GM12891 (cell line): ENCODE measurements at regions not wholly inside any gene's neighbourhood (a gene's known extent, or its start where the extent isn't known, plus 50 kb on each side); places are given as distances from the start of the nearest gene placed in this dataset.
"Not testable (repeated sequence)": the region's sequence is repeated elsewhere in the genome, so short reads cannot be mapped to it uniquely, and the experiment has no call there.

Source experiments
- DNase-seq: peaks from one replicate; pipeline ENCODE4 v3.0.0; 2011; ENCODE audit warnings: low spot score; ENCODE audit not compliant: insufficient read length
- FAIRE-seq: peaks from 2 replicates; lab custom pipeline; 2011; peaks lifted over from hg19 to GRCh38; lab: Jason Lieb, UNC
- PAX5 ChIP-seq: IDR thresholded peaks from 2 replicates; pipeline ENCODE4 v1.6.1; 2011; ENCODE audit warnings: low read length, moderate library complexity, mild to moderate bottlenecking; ENCODE audit not compliant: insufficient read depth, severe bottlenecking
- POLR2A ChIP-seq: IDR thresholded peaks from 2 replicates; pipeline ENCODE4 v1.6.1; 2011; ENCODE audit warnings: low read depth, low read length, control low read depth
- POLR2AphosphoS5 ChIP-seq: IDR thresholded peaks from 2 replicates; pipeline ENCODE4 v1.6.1; 2011; ENCODE audit warnings: low read depth, low read length, control low read depth
- POU2F2 ChIP-seq: IDR thresholded peaks from 2 replicates; pipeline ENCODE4 v1.6.1; 2011; ENCODE audit warnings: low read depth, mild to moderate bottlenecking, control low read depth, low read length, moderate library complexity
- SPI1 ChIP-seq: IDR thresholded peaks from 2 replicates; pipeline ENCODE4 v1.6.1; 2011; ENCODE audit warnings: low read depth, low read length, control low read depth
- TAF1 ChIP-seq: IDR thresholded peaks from 2 replicates; pipeline ENCODE4 v1.6.1; 2011; ENCODE audit warnings: low read depth, low read length, control low read depth

DNA sequence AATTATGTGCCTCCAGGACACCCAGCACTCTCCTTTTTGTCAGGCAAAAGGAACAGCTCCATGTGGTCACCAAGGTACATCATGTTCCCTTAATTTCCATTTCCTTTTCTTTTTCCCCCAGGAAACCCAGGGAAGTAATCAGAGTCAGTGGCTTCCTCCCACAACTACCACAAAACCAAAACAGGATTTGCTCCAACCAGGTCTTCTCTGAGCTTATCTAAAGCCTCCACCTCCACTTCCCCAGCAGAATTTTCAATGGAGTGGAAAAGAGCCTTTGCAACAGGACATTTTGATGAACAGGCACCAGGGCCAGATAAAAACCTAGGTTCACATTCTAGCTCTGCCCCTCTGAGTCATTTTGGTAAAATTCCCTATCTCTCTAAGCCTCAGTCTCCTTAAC lies 154.3 kb downstream of the NR2F2 start:
- FAIRE-seq = no peak
- TF ChIP-seq SPI1 (no peak), POLR2AphosphoS5 (no peak), TAF1 (no peak), POLR2A (no peak), POU2F2 (no peak)
- DNase-seq = no peak

DNA sequence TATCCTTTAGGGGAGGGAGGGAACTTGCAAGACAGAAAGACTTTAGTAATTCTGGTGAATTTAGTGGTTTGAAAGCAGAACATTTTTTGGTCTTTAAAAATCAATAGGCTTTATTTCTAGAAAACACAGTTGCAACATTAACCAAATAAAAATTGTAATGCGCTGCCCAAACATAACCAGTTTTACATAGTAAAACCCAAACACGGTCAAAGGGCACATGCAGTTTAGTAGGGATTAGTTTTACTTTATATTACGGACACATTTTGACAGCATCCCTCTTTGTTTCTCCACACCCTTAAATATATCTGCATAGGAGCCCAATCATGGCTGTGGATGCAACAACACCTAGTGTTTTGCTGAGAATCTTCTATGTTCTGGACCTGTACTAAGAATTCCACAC lies 156.7 kb downstream of the NR2F2 start:
- FAIRE-seq (no peak), DNase-seq (no peak)
- no peak for TF ChIP-seq POLR2AphosphoS5

DNA sequence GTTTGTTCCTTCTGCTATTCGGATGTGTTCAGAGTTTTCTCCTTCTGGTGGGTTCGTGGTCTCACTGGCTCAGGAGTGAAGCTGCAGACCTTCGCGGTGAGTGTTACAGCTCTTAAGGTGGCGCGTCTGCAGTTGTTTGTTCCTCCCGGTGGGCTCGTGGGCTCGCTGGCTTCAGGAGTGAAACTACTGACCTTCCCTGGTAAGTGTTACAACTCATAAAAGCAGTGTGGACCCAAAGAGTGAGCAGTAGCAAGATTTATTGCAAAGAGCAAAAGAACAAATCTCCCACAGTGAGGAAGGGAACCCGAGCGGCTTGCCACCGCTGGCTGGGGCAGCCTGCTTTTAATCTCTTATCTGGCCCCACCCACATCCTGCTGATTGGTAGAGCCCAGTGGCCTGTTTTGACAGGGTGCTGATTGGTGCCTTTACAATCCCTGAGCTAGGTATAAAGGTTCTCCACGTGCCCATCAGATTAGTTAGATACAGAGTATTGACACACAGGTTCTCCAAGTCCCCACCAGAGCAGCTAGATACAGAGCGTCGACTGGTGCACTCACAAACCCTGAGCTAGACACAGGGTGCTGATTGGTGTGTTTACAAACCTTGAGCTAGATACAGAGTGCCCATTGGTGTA lies 160.7 kb downstream of the NR2F2 start:
- DNase-seq, FAIRE-seq: not testable (repeated sequence)

DNA sequence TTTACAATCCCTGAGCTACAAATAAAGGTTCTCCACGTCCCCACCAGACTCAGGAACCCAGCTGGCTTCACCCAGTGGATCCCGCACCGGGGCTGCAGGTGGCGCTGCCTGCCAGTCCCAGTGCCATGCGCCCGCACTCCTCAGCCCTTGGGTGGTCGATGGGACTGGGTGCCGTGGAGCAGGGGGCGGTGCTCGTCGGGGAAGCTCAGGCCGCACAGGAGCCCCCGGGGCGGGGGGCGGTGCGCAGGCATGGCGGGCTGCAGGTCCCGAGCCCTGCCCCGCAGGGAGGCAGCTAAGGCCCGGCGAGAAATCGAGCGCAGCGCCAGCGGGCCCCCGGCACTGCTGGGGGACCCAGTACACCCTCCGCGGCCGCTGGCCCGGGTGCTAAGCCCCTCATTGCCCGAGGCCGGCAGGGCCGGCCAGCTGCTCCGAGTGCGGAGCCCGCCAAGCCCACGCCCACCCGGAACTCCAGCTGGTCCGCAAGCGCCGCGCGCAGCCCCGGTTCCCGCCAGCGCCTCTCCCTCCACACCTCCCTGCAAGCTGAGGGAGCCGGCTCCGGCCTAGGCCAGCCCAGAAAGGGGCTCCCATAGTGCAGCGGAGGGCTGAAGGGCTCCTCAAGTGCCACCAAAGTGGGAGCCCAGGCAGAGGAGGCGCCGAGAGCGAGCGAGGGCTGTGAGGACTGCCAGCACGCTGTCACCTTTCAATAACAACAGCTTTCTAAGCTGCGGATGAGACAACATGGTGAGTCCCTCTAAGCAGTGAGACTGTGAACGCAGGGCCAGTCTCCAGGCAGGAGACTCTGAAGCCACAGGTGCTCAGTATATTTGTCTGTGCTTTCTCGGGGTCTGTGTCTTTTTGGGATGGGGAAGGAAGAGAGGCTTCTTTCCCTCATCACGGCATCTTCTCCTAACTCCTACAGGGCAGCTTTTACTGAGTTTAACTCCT lies 161.5 kb downstream of the NR2F2 start:
- FAIRE-seq = not testable (repeated sequence)

DNA sequence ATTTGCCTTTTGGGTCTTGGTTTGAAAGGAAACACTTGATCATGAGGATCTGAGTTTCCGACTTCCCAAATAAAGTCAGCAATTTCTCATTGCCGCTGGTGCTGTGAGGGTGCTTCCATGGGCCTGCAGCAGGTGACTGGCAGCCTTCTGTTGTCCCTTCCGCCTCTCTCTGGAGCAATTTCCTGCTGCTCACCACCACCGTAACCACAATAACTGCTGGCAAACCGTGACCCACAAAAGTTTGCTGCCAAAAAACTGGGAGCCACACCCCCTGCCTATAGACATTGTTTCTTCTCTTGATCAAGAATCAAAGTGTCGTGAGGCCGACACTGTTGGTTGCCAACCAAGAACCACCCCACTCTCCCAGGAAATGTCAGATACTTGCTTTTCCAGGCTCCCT lies 164.0 kb downstream of the NR2F2 start:
- TF ChIP-seq POLR2AphosphoS5 (no peak), PAX5 (no peak), SPI1 (no peak), TAF1 (no peak), POU2F2 (no peak), POLR2A (no peak)
- no peak for FAIRE-seq
- no peak for DNase-seq

More for the DNA sequence above, 161.5 kb downstream of the NR2F2 start:
- not testable (repeated sequence) for DNase-seq

DNA sequence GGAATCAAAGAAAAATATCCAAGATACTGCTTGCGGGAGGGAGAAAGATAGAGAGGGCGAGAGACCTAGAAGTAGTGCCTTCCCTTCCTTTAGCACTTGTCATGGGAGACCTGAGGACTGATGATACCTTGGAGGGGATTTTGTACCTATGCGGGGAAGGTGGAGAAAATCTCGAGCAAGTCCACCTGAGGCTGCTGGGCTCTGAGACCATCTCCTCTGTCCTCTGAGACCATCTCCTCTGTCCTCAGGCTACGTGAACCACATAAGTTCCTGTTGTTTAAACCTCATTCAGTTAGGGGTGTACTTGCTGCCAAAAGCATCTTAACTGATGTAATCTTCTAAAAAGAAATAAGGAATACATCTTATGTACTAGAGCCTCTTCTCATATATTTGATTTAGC lies 164.9 kb downstream of the NR2F2 start:
- TF ChIP-seq TAF1 (no peak), POLR2AphosphoS5 (no peak), POLR2A (no peak), SPI1 (no peak), PAX5 (no peak), POU2F2 (no peak)
- FAIRE-seq = no peak
- DNase-seq = no peak

DNA sequence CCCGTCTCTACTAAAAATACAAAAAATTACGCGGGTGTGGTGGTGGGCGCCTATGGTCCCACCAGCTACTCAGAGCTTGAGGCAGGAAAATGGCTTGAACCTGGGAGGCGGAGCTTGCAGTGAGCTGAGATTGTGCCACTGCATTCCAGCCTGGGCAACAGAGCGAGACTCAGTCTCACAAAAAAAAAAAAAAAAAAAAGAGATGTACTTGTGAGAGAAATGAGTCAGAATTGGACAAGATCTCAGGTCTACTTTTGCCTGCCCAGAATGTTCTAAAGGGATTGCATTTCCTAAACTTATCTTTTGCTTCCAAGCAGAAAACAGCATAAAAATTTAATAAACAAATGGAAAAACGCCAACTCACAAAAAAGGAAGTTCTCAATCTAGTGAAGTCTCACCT lies 167.5 kb downstream of the NR2F2 start:
- FAIRE-seq = no peak
- DNase-seq = no peak
- TF ChIP-seq POU2F2 (no peak), POLR2A (no peak), TAF1 (no peak), SPI1 (no peak), PAX5 (no peak), POLR2AphosphoS5 (no peak)

DNA sequence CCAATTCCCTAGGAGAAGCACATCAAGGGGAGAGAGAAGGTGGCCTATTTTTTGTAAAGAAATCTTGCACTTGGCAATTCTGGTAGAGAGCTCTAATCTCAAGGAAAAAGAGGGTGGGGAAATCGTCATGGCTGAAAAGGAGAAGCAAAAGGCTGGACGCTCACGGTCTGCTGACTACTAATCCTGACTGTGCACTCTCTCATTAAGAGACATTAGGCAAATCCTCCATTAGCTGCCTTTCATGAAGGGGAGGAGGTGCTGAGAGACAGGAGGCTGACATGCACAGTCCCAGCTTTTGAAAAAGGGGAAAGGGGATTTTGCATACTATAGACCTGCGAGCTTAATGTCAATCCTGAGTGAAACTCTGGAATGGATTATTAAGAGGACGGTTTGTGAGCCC lies 170.0 kb downstream of the NR2F2 start:
- FAIRE-seq = no peak

DNA sequence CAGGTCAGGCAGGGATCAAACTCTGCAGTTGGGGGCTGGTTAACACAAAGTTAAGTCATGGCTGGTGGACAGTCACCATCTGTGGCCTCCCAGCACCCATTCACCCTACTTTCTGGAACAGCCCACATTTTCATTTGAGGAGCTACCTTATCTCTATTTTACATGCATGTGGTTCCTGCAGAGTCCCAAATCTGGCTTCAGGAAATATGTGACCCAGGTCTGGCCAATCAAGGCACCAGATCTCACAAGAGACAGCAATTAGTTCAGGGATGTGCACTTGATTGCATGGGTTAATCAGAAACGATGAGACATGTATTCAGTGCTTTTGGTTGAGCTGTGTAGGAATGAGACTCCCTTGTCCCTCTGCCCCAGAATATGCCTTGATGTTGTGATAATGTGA lies 170.9 kb downstream of the NR2F2 start:
- DNase-seq (no peak), FAIRE-seq (no peak)
- TF ChIP-seq POLR2A (no peak), TAF1 (no peak), POU2F2 (no peak), SPI1 (no peak), PAX5 (no peak), POLR2AphosphoS5 (no peak)

More for the DNA sequence above, 170.0 kb downstream of the NR2F2 start:
- DNase-seq = no peak
- TF ChIP-seq PAX5 (no peak), POLR2AphosphoS5 (no peak), POLR2A (no peak), SPI1 (no peak), POU2F2 (no peak), TAF1 (no peak)

DNA sequence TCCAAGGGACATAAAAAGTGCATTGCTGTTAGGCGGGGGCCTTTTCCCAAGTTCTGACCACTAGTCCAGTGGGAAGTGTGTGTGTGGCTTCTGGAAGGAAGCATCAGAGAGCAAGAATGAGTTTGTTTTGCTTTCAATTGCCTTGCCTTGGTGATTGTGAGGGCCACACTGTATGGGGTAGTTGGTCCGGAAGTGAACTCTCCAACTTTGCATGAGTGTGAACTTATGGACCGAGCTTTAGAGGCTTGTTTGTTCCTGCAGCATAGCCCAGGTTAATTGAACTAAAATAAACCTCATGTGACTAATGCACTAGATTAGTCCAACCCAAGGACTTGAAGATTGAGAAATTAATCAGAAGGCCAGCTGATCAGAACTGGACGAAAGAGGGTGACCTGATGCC lies 171.7 kb downstream of the NR2F2 start:
- FAIRE-seq (no peak), DNase-seq (no peak)
- no peak for TF ChIP-seq POLR2A
- no peak for TF ChIP-seq TAF1

DNA sequence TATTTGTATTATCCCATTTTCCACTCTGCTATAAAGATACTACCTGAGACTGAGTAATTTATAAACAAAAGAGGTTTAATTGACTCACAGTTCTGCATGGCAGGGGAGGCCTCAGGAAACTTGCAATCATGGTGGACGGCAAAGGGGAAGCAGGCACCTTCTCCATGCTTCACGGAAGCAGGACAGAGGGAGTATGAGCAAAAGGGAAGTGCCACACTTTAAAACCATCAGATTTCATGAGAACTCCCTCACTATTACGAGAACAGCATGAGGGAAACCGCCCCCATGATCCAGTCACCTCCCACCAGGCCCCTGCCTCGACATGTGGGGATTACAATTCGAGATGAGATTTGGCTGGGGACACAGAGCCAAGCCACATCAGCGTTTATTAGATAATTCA lies 172.8 kb downstream of the NR2F2 start:
- no peak for DNase-seq
- no peak for FAIRE-seq
- TF ChIP-seq SPI1 (no peak), POLR2A (no peak), POU2F2 (no peak), TAF1 (no peak)
